ENCODE measurements at regions not wholly inside any gene's neighbourhood (a gene's known extent, or its start where the extent isn't known, plus 50 kb on each side); places are given as distances from the start of the nearest gene placed in this dataset.

DNA sequence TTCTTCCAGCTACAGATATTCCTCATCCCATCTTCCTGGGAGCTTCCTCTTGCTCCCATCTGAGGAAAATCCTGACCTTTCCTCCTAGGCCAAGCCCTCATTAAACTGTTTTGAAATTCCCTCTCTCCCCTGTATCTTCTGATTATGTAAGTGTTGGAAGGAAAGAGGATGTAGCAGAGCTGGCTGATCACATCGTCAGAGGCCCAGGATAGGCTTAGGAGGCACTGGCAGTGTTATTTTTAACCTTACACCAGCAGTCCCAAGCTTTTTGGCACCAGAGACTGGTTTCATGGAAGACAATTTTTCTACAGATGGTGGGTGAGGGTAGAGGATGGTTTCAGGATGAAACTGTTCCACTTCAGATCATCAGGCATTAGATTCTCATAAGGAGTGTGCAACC, 630.4 kb downstream of the EPHA4 start:
- H3K4me1 ChIP-seq (ENCODE audit: insufficient read depth, low read length): peaks cover 12% of the 10 kb centered on the region
- WGBS (ENCODE audit: low lambda C conversion rate): 0% methylated on average over 1 of the region's 1 CpG
- H3K36me3 ChIP-seq (replicated peaks in 1 of 2; ENCODE audit: control insufficient read depth in 1 of 2, insufficient read depth in 2 of 2, low read length in 2 of 2): no peaks in the 10 kb centered on the region
- no peaks in the 10 kb centered on the region for H4K20me1 ChIP-seq (ENCODE audit: insufficient read depth, low read length)
- no peak overlapping the region for H3K4me2 ChIP-seq (ENCODE audit: low read depth, low read length)
- no peak overlapping the region for H3K4me3 ChIP-seq (replicated peaks in 1 of 3; ENCODE audit: insufficient read depth in 1 of 3, low read depth in 2 of 3, low read length in 3 of 3)
- ChIA-PET CTCF (ENCODE audit: low intra/inter-chr PET ratio, low total read pairs) (no interaction called here), POLR2A (no interaction called here)
- H3K9ac ChIP-seq (ENCODE audit: insufficient read depth, low read depth, low read length): no peak overlapping the region
- DNase-seq (ENCODE audit: low spot score) (no peak), ATAC-seq (no peak), FAIRE-seq (no peak)
- peaks cover 37% of the 10 kb centered on the region; the same call in 1 of the 2 replicates for H3K9me3 ChIP-seq (ENCODE audit: low read length)
- intact Hi-C loops (cut with micrococcal nuclease; ENCODE audit: unreplicated experiment) (no loop called here), in situ Hi-C loops (cut with HindIII; ENCODE audit: extremely low pct_ligation_motif_present, low pct_unique_long_range_greater_than_20kb) (no loop called here)
- H3K79me2 ChIP-seq (ENCODE audit: insufficient read depth, low read length): no peaks in the 10 kb centered on the region
- no TSS peak for BruUV-seq (replicated peaks)
- H3K27ac ChIP-seq (ENCODE audit: extremely low read length, insufficient read depth, low read length): no peak overlapping the region
- TF ChIP-seq, protein P1, sequence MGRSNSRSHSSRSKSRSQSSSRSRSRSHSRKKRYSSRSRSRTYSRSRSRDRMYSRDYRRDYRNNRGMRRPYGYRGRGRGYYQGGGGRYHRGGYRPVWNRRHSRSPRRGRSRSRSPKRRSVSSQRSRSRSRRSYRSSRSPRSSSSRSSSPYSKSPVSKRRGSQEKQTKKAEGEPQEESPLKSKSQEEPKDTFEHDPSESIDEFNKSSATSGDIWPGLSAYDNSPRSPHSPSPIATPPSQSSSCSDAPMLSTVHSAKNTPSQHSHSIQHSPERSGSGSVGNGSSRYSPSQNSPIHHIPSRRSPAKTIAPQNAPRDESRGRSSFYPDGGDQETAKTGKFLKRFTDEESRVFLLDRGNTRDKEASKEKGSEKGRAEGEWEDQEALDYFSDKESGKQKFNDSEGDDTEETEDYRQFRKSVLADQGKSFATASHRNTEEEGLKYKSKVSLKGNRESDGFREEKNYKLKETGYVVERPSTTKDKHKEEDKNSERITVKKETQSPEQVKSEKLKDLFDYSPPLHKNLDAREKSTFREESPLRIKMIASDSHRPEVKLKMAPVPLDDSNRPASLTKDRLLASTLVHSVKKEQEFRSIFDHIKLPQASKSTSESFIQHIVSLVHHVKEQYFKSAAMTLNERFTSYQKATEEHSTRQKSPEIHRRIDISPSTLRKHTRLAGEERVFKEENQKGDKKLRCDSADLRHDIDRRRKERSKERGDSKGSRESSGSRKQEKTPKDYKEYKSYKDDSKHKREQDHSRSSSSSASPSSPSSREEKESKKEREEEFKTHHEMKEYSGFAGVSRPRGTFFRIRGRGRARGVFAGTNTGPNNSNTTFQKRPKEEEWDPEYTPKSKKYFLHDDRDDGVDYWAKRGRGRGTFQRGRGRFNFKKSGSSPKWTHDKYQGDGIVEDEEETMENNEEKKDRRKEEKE (IDR thresholded peaks at IDR 0.05): no peak
- TF ChIP-seq ZNF101 (CRISPR knock-in tag; IDR thresholded peaks at IDR 0.05; ENCODE audit: borderline replicate concordance, low read depth) (no peak), SATB2 (CRISPR knock-in tag; IDR thresholded peaks at IDR 0.05) (no peak), HNF4G (IDR thresholded peaks at IDR 0.05; ENCODE audit: borderline replicate concordance, low read depth, low read length) (no peak), HNF4G (CRISPR knock-in tag; IDR thresholded peaks at IDR 0.05; ENCODE audit: borderline replicate concordance, low read depth) (no peak)
- H3K27me3 ChIP-seq (ENCODE audit: control insufficient read depth in 1 of 2, insufficient read depth in 2 of 2, low read length in 2 of 2): no peaks in the 10 kb centered on the region
- H2AFZ ChIP-seq (ENCODE audit: low read length): no peak overlapping the region

DNA sequence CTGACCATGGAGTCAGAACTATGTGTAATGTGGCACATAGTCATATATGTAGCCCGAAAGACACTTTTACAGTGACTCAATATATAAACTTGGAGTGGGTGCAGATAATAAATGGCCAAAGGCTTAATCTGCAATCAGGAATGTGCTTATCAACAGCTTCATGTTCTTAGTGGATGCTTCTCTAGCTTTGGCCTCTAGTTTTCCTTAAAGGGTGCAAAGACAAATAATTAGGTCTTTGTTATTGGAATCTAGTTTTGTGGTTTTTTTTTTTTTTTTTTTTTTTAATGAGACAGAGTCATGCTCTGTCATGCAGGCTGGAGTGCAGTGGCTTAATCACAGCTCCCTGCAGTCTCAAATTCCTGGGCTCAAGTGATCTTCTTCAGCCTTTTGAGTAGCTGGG, 625.6 kb downstream of the EPHA4 start:
- H3K4me2 ChIP-seq (ENCODE audit: low read depth, low read length): no peak overlapping the region
- BruUV-seq (replicated peaks): no TSS peak
- no peaks in the 10 kb centered on the region for H3K79me2 ChIP-seq (ENCODE audit: insufficient read depth, low read length)
- intact Hi-C loops (cut with micrococcal nuclease; ENCODE audit: unreplicated experiment): no loop called here
- no peaks in the 10 kb centered on the region for H3K27me3 ChIP-seq (ENCODE audit: control insufficient read depth in 1 of 2, insufficient read depth in 2 of 2, low read length in 2 of 2)
- no peaks in the 10 kb centered on the region for H3K36me3 ChIP-seq (replicated peaks in 1 of 2; ENCODE audit: control insufficient read depth in 1 of 2, insufficient read depth in 2 of 2, low read length in 2 of 2)
- FAIRE-seq: no peak
- H3K27ac ChIP-seq (ENCODE audit: extremely low read length, insufficient read depth, low read length): no peak overlapping the region
- TF ChIP-seq MTA1 (CRISPR knock-in tag; IDR thresholded peaks at IDR 0.05; ENCODE audit: borderline replicate concordance) (no peak), TBX3 (IDR thresholded peaks at IDR 0.05; ENCODE audit: borderline replicate concordance) (no peak), ZNF879 (CRISPR knock-in tag; IDR thresholded peaks at IDR 0.05) (no peak)
- no peaks in the 10 kb centered on the region for H3K4me1 ChIP-seq (ENCODE audit: insufficient read depth, low read length)
- no peak overlapping the region for H3K4me3 ChIP-seq (replicated peaks in 1 of 3; ENCODE audit: insufficient read depth in 1 of 3, low read depth in 2 of 3, low read length in 3 of 3)
- H2AFZ ChIP-seq (ENCODE audit: low read length): no peak overlapping the region
- POLR2A ChIA-PET: no interaction called here
- 0% methylated on average over 1 of the region's 1 CpG for WGBS (ENCODE audit: low lambda C conversion rate)
- H4K20me1 ChIP-seq (ENCODE audit: insufficient read depth, low read length): no peaks in the 10 kb centered on the region
- H3K9me3 ChIP-seq (ENCODE audit: low read length): peaks cover 37% of the 10 kb centered on the region; the same call in 1 of the 2 replicates
- no peak for ATAC-seq
- DNase-seq (ENCODE audit: low spot score): no peak
- CTCF ChIA-PET (ENCODE audit: low intra/inter-chr PET ratio, low total read pairs): no interaction called here
- in situ Hi-C loops (cut with HindIII; ENCODE audit: extremely low pct_ligation_motif_present, low pct_unique_long_range_greater_than_20kb): no loop called here
- H3K9ac ChIP-seq (ENCODE audit: insufficient read depth, low read depth, low read length): no peak overlapping the region
